ENCODE measurements at regions not wholly inside any gene's neighbourhood (a gene's known extent, or its start where the extent isn't known, plus 50 kb on each side); places are given as distances from the start of the nearest gene placed in this dataset.
A peak's percentile ranks its signal among the peaks of the same experiment; 100 is the strongest.

- peak; percentile 41 for ATAC-seq
- TF ChIP-seq ISL1 (CRISPR knock-in tag; IDR thresholded peaks at IDR 0.05) (peak; percentile 78), ZNF565 (CRISPR knock-in tag; conservative IDR thresholded peaks at IDR 0.05; ENCODE audit: low read depth) (no peak), SNAI2 (CRISPR knock-in tag; IDR thresholded peaks at IDR 0.05) (no peak), CSRNP3 (CRISPR knock-in tag; IDR thresholded peaks at IDR 0.05) (no peak), ZC3H10 (CRISPR knock-in tag; IDR thresholded peaks at IDR 0.05) (no peak)
These were observed 422.8 kb upstream of the ZEB2 start for GRCh38 chr2:144942516-144943256.

- TF ChIP-seq POU6F1 (CRISPR knock-in tag; IDR thresholded peaks at IDR 0.05; ENCODE audit: borderline replicate concordance, low read depth) (no peak), TCF4 (CRISPR knock-in tag; IDR thresholded peaks at IDR 0.05; ENCODE audit: borderline replicate concordance) (no peak), PATZ1 (CRISPR knock-in tag; IDR thresholded peaks at IDR 0.05; ENCODE audit: borderline replicate concordance) (no peak), ZNF8 (CRISPR knock-in tag; IDR thresholded peaks at IDR 0.05) (no peak), GLIS3 (CRISPR knock-in tag; IDR thresholded peaks at IDR 0.05) (no peak), OSR1 (CRISPR knock-in tag; IDR thresholded peaks at IDR 0.05) (no peak), ZFP3 (CRISPR knock-in tag; IDR thresholded peaks at IDR 0.05) (no peak), TOX (CRISPR knock-in tag; IDR thresholded peaks at IDR 0.05; ENCODE audit: borderline replicate concordance) (no peak), CSDC2 (CRISPR knock-in tag; IDR thresholded peaks at IDR 0.05) (no peak), ZNF70 (CRISPR knock-in tag; IDR thresholded peaks at IDR 0.05) (no peak), CREB5 (CRISPR knock-in tag; IDR thresholded peaks at IDR 0.05; ENCODE audit: low read depth) (no peak), RARB (CRISPR knock-in tag; IDR thresholded peaks at IDR 0.05) (no peak), ZC3H10 (CRISPR knock-in tag; IDR thresholded peaks at IDR 0.05) (no peak), ARNTL (CRISPR knock-in tag; IDR thresholded peaks at IDR 0.05; ENCODE audit: borderline replicate concordance, low read depth) (no peak), BACH2 (CRISPR knock-in tag; IDR thresholded peaks at IDR 0.05; ENCODE audit: borderline replicate concordance) (no peak)
These were observed 422.0 kb upstream of the ZEB2 start for GRCh38 chr2:144941743-144942488.

GRCh38 chr2:144939590-144939989 lies 419.7 kb upstream of the ZEB2 start:
- TF ChIP-seq ISL1 (CRISPR knock-in tag; IDR thresholded peaks at IDR 0.05), result peak; percentile 29; the same call in 1 of the 2 replicates
- no peak for TF ChIP-seq CSDC2 (CRISPR knock-in tag; IDR thresholded peaks at IDR 0.05)
- no peak for TF ChIP-seq SNAI2 (CRISPR knock-in tag; IDR thresholded peaks at IDR 0.05)
- no peak for ATAC-seq

More at GRCh38 chr2:144941743-144942488, 422.0 kb upstream of the ZEB2 start:
- ATAC-seq, result peak; percentile 9; the same call in 1 of the 3 replicates

GRCh38 chr2:144937910-144938709 lies 418.2 kb upstream of the ZEB2 start:
- ATAC-seq, result peak; percentile 84
- TF ChIP-seq POU6F1 (CRISPR knock-in tag; IDR thresholded peaks at IDR 0.05; ENCODE audit: borderline replicate concordance, low read depth) (no peak), SNAI2 (CRISPR knock-in tag; IDR thresholded peaks at IDR 0.05) (peak; percentile 69; the same call in 1 of the 2 replicates), TSHZ2 (CRISPR knock-in tag; IDR thresholded peaks at IDR 0.05) (no peak; the same call in 1 of the 2 replicates), ZNF8 (CRISPR knock-in tag; IDR thresholded peaks at IDR 0.05) (no peak), CREB5 (CRISPR knock-in tag; IDR thresholded peaks at IDR 0.05; ENCODE audit: low read depth) (peak; percentile 54; the same call in 1 of the 2 replicates), ESRRG (CRISPR knock-in tag; IDR thresholded peaks at IDR 0.05) (no peak)
